Neural cell (in vitro differentiated cells): ENCODE measurements at regions not wholly inside any gene's neighbourhood (a gene's known extent, or its start where the extent isn't known, plus 50 kb on each side); places are given as distances from the start of the nearest gene placed in this dataset.

Experiments
- H2AFZ ChIP-seq: fragments of 200-600, 300-800 bp; sonication (generic), shearing (Covaris generic); 2 replicates; pipeline ENCODE4 v1.6.0; 2014; ENCODE audit warnings: low read depth, mild to moderate bottlenecking, antibody characterized with exemption, low read length, moderate library complexity
- H3F3A ChIP-seq: fragments of 200-600 bp; shearing (Covaris generic); 2 replicates; pipeline ENCODE4 v1.6.1; 2016; ENCODE audit warnings: mild to moderate bottlenecking, moderate library complexity, mixed read lengths, antibody characterized with exemption, low read length; ENCODE audit not compliant: insufficient read depth, poor library complexity, severe bottlenecking
- H3K27ac ChIP-seq: fragments of 200-600, 300-800 bp; sonication (generic), shearing (Covaris generic); 2 replicates; pipeline ENCODE4 v1.5.1; 2014; ENCODE audit warnings: mild to moderate bottlenecking, low read length, moderate library complexity
- H3K27me3 ChIP-seq: fragments of 300-800, 200-600 bp; sonication (generic), shearing (Covaris generic); 2 replicates; pipeline ENCODE4 v1.6.0; 2014; ENCODE audit warnings: mild to moderate bottlenecking, low read depth, low read length, moderate library complexity; ENCODE audit not compliant: insufficient read depth
- H3K36me3 ChIP-seq: fragments of 300-800, 200-600 bp; sonication (generic), shearing (Covaris generic); 2 replicates; pipeline ENCODE4 v1.5.1; 2014; ENCODE audit warnings: mild to moderate bottlenecking, antibody characterized with exemption, low read length, moderate library complexity; ENCODE audit not compliant: insufficient read depth
- H3K4me2 ChIP-seq: fragments of 300-800, 200-600 bp; sonication (generic), shearing (Covaris generic); 2 replicates; pipeline ENCODE4 v1.6.0; 2014; ENCODE audit warnings: mild to moderate bottlenecking, low read length
- H3K4me3 ChIP-seq: fragments of 300-800, 200-600 bp; sonication (generic), shearing (Covaris generic); 2 replicates; pipeline ENCODE4 v1.5.1; 2014; ENCODE audit warnings: mild to moderate bottlenecking, low read length, moderate library complexity
- H3K79me2 ChIP-seq: fragments of 200-600 bp; shearing (Covaris generic); replicated peaks from 2 replicates; pipeline ENCODE4 v1.6.0; 2014; ENCODE audit warnings: mild to moderate bottlenecking, low read length, moderate library complexity; ENCODE audit not compliant: insufficient read depth
- H3K9ac ChIP-seq: fragments of 300-800, 200-600 bp; sonication (generic), shearing (Covaris generic); 2 replicates; pipeline ENCODE4 v1.6.1; 2016; ENCODE audit warnings: mild to moderate bottlenecking, low read length, mixed read lengths
- H3K9me2 ChIP-seq: fragments of 200-600 bp; shearing (Covaris generic); 2 replicates; pipeline ENCODE4 v1.6.1; 2016; ENCODE audit warnings: mild to moderate bottlenecking, low read length, mixed read lengths; ENCODE audit not compliant: insufficient read depth
- H3K9me3 ChIP-seq: fragments of 200-600, 300-800 bp; sonication (generic), shearing (Covaris generic); 2 replicates; pipeline ENCODE4 v1.6.1; 2016; ENCODE audit warnings: mild to moderate bottlenecking, mixed run types, low read length, moderate library complexity, mixed read lengths
- H4K20me1 ChIP-seq: fragments of 200-600 bp; shearing (Covaris generic); 2 replicates; pipeline ENCODE4 v1.6.1; 2016; ENCODE audit warnings: mild to moderate bottlenecking, mixed run types; ENCODE audit not compliant: insufficient read depth
- EP300 ChIP-seq: fragments of 450-650 bp; conservative IDR thresholded peaks from 2 replicates; pipeline ENCODE4 v1.6.1; 2014; ENCODE audit warnings: antibody characterized with exemption, mild to moderate bottlenecking, moderate library complexity; ENCODE audit not compliant: poor library complexity, severe bottlenecking
- EZH2 ChIP-seq: fragments of 200-600, 300-800 bp; shearing (Covaris generic), sonication (generic); IDR thresholded peaks from 2 replicates; pipeline ENCODE4 v1.6.1; 2014; ENCODE audit warnings: antibody characterized with exemption, low read length, borderline replicate concordance, mild to moderate bottlenecking; ENCODE audit not compliant: insufficient read depth, poor library complexity, severe bottlenecking
- MXI1 ChIP-seq: fragments of 450-650 bp; conservative IDR thresholded peaks from 2 replicates; pipeline ENCODE4 v1.6.1; 2014; ENCODE audit warnings: antibody characterized with exemption, mild to moderate bottlenecking; ENCODE audit not compliant: poor library complexity, severe bottlenecking
- POLR2AphosphoS5 ChIP-seq: IDR thresholded peaks from 2 replicates; pipeline ENCODE4 v1.6.1; 2012
- RAD21 ChIP-seq: fragments of 450-650 bp; conservative IDR thresholded peaks from 2 replicates; pipeline ENCODE4 v1.6.1; 2014; ENCODE audit warnings: antibody characterized with exemption, mild to moderate bottlenecking, moderate library complexity
- SMC3 ChIP-seq: fragments of 450-650 bp; conservative IDR thresholded peaks from 2 replicates; pipeline ENCODE4 v1.6.1; 2014; ENCODE audit warnings: antibody characterized with exemption, mild to moderate bottlenecking, moderate library complexity; ENCODE audit not compliant: poor library complexity
- TAF1 ChIP-seq: IDR thresholded peaks from 2 replicates; pipeline ENCODE4 v1.6.1; 2012; ENCODE audit warnings: low read depth
- TF ChIP-seq, protein P1 (sequence below): IDR thresholded peaks from 2 replicates; pipeline ENCODE4 v1.6.1; 2012; ENCODE audit warnings: borderline replicate concordance
- TF ChIP-seq, protein P2 (sequence below): fragments of 450-650 bp; IDR thresholded peaks from 2 replicates; pipeline ENCODE4 v1.5.1; 2014; ENCODE audit warnings: antibody characterized with exemption, mild to moderate bottlenecking, moderate library complexity; ENCODE audit not compliant: poor library complexity, severe bottlenecking

DNA sequence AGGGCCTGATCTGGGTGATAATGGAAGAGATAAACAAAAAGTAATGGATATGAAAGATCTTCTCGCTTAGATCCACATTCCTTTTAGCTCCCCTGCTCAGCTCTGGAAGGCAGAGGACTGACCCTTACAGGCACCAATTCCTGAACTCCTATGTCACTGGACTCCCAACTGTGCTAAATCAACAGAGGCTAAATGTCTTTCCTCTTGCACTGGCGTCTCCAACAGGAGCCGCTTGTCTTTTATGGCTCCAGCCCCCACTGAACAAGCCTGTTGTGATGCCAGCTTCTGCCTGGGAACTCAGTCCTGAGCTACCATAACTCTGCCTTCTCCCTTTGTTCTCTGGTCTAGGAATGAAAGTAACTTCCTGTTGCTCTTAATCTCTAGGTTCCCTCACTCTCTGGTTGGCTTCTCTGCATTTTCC lies 142.1 kb upstream of the COL11A1 start:
- Histone ChIP-seq H3K9ac (no peak overlapping the region), H3F3A (no peaks in the 10 kb centered on the region), H3K36me3 (no peaks in the 10 kb centered on the region), H3K4me2 (no peak overlapping the region), H3K27me3 (no peaks in the 10 kb centered on the region), H2AFZ (no peak overlapping the region), H3K9me3 (no peaks in the 10 kb centered on the region), H4K20me1 (no peaks in the 10 kb centered on the region), H3K9me2 (no peaks in the 10 kb centered on the region), H3K79me2 (no peaks in the 10 kb centered on the region), H3K27ac (no peak overlapping the region), H3K4me3 (no peak overlapping the region)
- TF ChIP-seq SMC3 = no peak
- no peak for TF ChIP-seq EP300
- TF ChIP-seq POLR2AphosphoS5 = no peak
- TF ChIP-seq, protein P1, sequence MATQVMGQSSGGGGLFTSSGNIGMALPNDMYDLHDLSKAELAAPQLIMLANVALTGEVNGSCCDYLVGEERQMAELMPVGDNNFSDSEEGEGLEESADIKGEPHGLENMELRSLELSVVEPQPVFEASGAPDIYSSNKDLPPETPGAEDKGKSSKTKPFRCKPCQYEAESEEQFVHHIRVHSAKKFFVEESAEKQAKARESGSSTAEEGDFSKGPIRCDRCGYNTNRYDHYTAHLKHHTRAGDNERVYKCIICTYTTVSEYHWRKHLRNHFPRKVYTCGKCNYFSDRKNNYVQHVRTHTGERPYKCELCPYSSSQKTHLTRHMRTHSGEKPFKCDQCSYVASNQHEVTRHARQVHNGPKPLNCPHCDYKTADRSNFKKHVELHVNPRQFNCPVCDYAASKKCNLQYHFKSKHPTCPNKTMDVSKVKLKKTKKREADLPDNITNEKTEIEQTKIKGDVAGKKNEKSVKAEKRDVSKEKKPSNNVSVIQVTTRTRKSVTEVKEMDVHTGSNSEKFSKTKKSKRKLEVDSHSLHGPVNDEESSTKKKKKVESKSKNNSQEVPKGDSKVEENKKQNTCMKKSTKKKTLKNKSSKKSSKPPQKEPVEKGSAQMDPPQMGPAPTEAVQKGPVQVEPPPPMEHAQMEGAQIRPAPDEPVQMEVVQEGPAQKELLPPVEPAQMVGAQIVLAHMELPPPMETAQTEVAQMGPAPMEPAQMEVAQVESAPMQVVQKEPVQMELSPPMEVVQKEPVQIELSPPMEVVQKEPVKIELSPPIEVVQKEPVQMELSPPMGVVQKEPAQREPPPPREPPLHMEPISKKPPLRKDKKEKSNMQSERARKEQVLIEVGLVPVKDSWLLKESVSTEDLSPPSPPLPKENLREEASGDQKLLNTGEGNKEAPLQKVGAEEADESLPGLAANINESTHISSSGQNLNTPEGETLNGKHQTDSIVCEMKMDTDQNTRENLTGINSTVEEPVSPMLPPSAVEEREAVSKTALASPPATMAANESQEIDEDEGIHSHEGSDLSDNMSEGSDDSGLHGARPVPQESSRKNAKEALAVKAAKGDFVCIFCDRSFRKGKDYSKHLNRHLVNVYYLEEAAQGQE = no peak
- TF ChIP-seq, protein P2, sequence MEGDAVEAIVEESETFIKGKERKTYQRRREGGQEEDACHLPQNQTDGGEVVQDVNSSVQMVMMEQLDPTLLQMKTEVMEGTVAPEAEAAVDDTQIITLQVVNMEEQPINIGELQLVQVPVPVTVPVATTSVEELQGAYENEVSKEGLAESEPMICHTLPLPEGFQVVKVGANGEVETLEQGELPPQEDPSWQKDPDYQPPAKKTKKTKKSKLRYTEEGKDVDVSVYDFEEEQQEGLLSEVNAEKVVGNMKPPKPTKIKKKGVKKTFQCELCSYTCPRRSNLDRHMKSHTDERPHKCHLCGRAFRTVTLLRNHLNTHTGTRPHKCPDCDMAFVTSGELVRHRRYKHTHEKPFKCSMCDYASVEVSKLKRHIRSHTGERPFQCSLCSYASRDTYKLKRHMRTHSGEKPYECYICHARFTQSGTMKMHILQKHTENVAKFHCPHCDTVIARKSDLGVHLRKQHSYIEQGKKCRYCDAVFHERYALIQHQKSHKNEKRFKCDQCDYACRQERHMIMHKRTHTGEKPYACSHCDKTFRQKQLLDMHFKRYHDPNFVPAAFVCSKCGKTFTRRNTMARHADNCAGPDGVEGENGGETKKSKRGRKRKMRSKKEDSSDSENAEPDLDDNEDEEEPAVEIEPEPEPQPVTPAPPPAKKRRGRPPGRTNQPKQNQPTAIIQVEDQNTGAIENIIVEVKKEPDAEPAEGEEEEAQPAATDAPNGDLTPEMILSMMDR = no peak
- no peak for TF ChIP-seq MXI1
- TF ChIP-seq EZH2 = no peak
- TF ChIP-seq TAF1 = no peak
- TF ChIP-seq RAD21 = no peak

DNA sequence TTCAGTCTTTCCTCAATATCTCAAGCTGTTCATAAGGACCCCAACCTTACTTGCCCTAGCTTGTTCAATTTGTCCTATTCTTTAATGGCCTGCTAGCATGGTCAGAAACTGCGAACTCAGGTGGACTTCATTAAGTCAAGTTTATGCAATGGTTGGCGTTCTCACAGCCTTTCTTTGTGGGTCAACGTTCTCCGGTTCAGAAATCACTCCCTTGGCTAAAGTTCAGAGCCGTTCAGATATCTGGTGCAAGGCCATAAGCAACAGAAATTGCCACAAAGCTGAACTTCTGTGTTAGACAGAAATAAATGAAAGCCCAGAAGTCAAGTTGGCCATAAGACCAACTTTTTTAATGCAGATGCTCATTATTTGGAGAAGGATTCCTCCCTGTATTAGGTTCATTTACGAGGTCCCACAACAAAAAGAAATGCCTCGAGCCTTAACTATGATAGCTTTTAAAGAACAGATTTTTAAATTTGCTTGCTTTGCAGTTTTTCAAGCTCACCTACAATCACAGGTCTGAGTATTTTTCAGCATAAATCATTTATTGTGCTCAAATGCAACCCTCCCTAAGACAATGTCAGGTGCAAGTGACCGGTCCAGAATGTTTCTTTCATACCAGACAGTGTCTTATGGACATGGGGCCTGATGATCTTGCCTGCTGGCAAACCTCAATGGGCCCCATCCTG lies 140.2 kb upstream of the COL11A1 start:
- Histone ChIP-seq H3K36me3 (no peaks in the 10 kb centered on the region), H3K79me2 (no peaks in the 10 kb centered on the region), H3K27me3 (no peaks in the 10 kb centered on the region), H3F3A (no peaks in the 10 kb centered on the region), H3K9ac (no peak overlapping the region), H3K4me2 (no peak overlapping the region), H3K27ac (no peak overlapping the region), H2AFZ (no peak overlapping the region), H3K9me3 (no peaks in the 10 kb centered on the region), H4K20me1 (no peaks in the 10 kb centered on the region), H3K4me3 (no peak overlapping the region), H3K9me2 (no peaks in the 10 kb centered on the region)
- TF ChIP-seq POLR2AphosphoS5 (no peak), EP300 (no peak)

DNA sequence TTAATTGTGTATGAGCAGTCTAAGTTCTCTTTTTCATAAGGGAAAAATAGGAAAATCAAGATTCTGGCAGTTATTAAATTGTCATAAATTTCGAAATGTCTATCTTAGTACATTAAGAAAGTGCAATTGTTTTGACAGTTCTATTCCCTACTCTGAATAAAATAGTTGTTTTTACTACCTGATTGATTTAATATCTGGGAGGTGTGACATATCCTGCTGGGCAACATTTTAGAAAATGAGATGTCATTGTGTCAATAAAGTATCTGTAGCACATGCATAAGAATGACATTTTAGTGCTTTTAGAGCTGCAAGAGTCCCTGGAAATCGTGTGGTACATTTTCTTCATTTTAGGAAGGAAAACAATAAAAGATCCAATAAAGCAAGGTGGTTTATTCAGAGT lies 139.2 kb upstream of the COL11A1 start:
- no peaks in the 10 kb centered on the region for H3K36me3 ChIP-seq
- H3K27me3 ChIP-seq = no peaks in the 10 kb centered on the region
- no peaks in the 10 kb centered on the region for H4K20me1 ChIP-seq
- H2AFZ ChIP-seq = no peak overlapping the region
- H3F3A ChIP-seq = no peaks in the 10 kb centered on the region
- TF ChIP-seq EP300 = peak; percentile 94
- peak; percentile 75 for TF ChIP-seq POLR2AphosphoS5
- no peak for TF ChIP-seq MXI1
- TF ChIP-seq, protein P1 = peak; percentile 22
- no peaks in the 10 kb centered on the region for H3K9me3 ChIP-seq
- H3K79me2 ChIP-seq = no peaks in the 10 kb centered on the region
- no peaks in the 10 kb centered on the region for H3K9me2 ChIP-seq
- H3K4me3 ChIP-seq = no peak overlapping the region
- H3K27ac ChIP-seq = no peak overlapping the region
- no peak overlapping the region for H3K4me2 ChIP-seq
- H3K9ac ChIP-seq = no peak overlapping the region
